ENCODE measurements at regions not wholly inside any gene's neighbourhood (a gene's known extent, or its start where the extent isn't known, plus 50 kb on each side); places are given as distances from the start of the nearest gene placed in this dataset.

DNA sequence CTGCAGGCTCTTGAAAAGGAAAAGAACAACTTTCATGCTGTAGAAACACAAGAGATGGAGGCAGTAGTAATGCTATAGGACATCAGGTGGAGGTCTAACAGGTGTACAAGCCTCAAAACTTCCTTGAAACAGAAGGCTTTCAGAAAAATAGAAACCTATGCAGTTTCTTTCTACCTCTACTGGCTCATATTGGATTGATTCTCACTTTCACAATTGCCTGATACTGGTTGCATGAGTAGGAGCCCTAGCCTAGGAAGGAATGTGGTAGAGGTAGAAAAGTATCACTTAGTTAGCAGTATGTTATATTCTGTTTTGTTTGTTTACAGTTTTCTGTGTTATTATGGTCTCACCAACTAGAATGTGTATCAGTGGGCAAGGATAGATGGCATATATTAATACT, 175.4 kb upstream of the GORAB start:
- Histone ChIP-seq H3K4me3 (ENCODE audit: low read length) (no peak overlapping the region), H3K27ac (ENCODE audit: low read length) (no peak overlapping the region), H3K36me3 (replicated peaks; ENCODE audit: low read depth, low read length) (no peaks in the 10 kb centered on the region), H3K27me3 (ENCODE audit: low read depth, low read length) (no peaks in the 10 kb centered on the region), H4K20me1 (ENCODE audit: insufficient read depth, low read length) (no peaks in the 10 kb centered on the region), H3K79me2 (ENCODE audit: low read length) (no peaks in the 10 kb centered on the region), H3K4me2 (ENCODE audit: low read length) (no peak overlapping the region), H2AFZ (ENCODE audit: low read depth, low read length) (no peak overlapping the region), H3K9ac (ENCODE audit: low read length) (no peak overlapping the region), H3K4me1 (ENCODE audit: low read length) (peaks cover 4% of the 10 kb centered on the region; the same call in 1 of the 2 replicates), H3K9me3 (ENCODE audit: insufficient read depth, low read length) (peaks cover 8% of the 10 kb centered on the region)
- TF ChIP-seq, protein P1, sequence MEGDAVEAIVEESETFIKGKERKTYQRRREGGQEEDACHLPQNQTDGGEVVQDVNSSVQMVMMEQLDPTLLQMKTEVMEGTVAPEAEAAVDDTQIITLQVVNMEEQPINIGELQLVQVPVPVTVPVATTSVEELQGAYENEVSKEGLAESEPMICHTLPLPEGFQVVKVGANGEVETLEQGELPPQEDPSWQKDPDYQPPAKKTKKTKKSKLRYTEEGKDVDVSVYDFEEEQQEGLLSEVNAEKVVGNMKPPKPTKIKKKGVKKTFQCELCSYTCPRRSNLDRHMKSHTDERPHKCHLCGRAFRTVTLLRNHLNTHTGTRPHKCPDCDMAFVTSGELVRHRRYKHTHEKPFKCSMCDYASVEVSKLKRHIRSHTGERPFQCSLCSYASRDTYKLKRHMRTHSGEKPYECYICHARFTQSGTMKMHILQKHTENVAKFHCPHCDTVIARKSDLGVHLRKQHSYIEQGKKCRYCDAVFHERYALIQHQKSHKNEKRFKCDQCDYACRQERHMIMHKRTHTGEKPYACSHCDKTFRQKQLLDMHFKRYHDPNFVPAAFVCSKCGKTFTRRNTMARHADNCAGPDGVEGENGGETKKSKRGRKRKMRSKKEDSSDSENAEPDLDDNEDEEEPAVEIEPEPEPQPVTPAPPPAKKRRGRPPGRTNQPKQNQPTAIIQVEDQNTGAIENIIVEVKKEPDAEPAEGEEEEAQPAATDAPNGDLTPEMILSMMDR (IDR thresholded peaks at IDR 0.05; ENCODE audit: low read depth, low read length) = no peak
- TF ChIP-seq EZH2phosphoT487 (IDR thresholded peaks at IDR 0.05; ENCODE audit: low read depth) = no peak

- no peaks in the 10 kb centered on the region for H3K27me3 ChIP-seq (ENCODE audit: low read depth, low read length)
- H3K9ac ChIP-seq (ENCODE audit: low read length) = no peak overlapping the region
- no peak overlapping the region for H3K4me2 ChIP-seq (ENCODE audit: low read length)
- H3K79me2 ChIP-seq (ENCODE audit: low read length) = no peaks in the 10 kb centered on the region
- no peak for TF ChIP-seq EZH2phosphoT487 (IDR thresholded peaks at IDR 0.05; ENCODE audit: low read depth)
- TF ChIP-seq, protein P1 (IDR thresholded peaks at IDR 0.05; ENCODE audit: low read depth, low read length) = no peak
- no peak overlapping the region for H3K4me3 ChIP-seq (ENCODE audit: low read length)
- H3K36me3 ChIP-seq (replicated peaks; ENCODE audit: low read depth, low read length) = no peaks in the 10 kb centered on the region
- no peak overlapping the region for H3K27ac ChIP-seq (ENCODE audit: low read length)
- H3K9me3 ChIP-seq (ENCODE audit: insufficient read depth, low read length) = peaks cover 8% of the 10 kb centered on the region
- peaks cover 4% of the 10 kb centered on the region; the same call in 1 of the 2 replicates for H3K4me1 ChIP-seq (ENCODE audit: low read length)
- no peak overlapping the region for H2AFZ ChIP-seq (ENCODE audit: low read depth, low read length)
- H4K20me1 ChIP-seq (ENCODE audit: insufficient read depth, low read length) = no peaks in the 10 kb centered on the region
Observed at GRCh38 chr1:170357750-170358149, 174.2 kb upstream of the GORAB start.

- Histone ChIP-seq H3K4me1 (ENCODE audit: low read length) (no peaks in the 10 kb centered on the region), H2AFZ (ENCODE audit: low read depth, low read length) (no peak overlapping the region), H3K27ac (ENCODE audit: low read length) (no peak overlapping the region), H3K9ac (ENCODE audit: low read length) (no peak overlapping the region), H3K4me2 (ENCODE audit: low read length) (no peak overlapping the region), H3K9me3 (ENCODE audit: insufficient read depth, low read length) (peaks cover 8% of the 10 kb centered on the region), H3K36me3 (replicated peaks; ENCODE audit: low read depth, low read length) (no peaks in the 10 kb centered on the region), H3K4me3 (ENCODE audit: low read length) (no peak overlapping the region), H4K20me1 (ENCODE audit: insufficient read depth, low read length) (no peaks in the 10 kb centered on the region), H3K79me2 (ENCODE audit: low read length) (no peaks in the 10 kb centered on the region), H3K27me3 (ENCODE audit: low read depth, low read length) (no peaks in the 10 kb centered on the region)
- TF ChIP-seq EZH2phosphoT487 (IDR thresholded peaks at IDR 0.05; ENCODE audit: low read depth) = no peak
- TF ChIP-seq, protein P1 (IDR thresholded peaks at IDR 0.05; ENCODE audit: low read depth, low read length) = no peak
Observed at GRCh38 chr1:170360601-170361000, 171.4 kb upstream of the GORAB start.

DNA sequence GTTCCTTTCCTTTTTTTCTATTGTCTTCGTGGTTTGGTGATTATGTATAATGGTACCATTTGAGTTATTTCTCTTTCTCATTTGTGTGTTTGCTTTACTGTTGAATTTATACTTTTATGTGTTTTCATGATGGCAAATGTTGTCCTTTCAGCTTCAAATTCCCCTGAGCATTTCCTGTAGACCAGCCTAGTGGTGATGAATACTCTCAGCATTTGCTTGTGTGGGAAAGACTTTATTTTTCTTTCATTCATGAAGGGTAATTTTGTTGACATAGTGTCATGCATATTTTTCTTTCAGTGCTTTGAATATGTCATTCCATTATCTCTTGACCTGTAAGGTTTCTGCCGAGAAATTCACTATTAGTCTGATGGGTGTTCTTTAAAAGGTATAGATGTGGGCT, 166.6 kb upstream of the GORAB start:
- H2AFZ ChIP-seq (ENCODE audit: low read depth, low read length) = no peak overlapping the region
- no peak overlapping the region for H3K4me3 ChIP-seq (ENCODE audit: low read length)
- no peaks in the 10 kb centered on the region for H3K27me3 ChIP-seq (ENCODE audit: low read depth, low read length)
- no peak for TF ChIP-seq EZH2phosphoT487 (IDR thresholded peaks at IDR 0.05; ENCODE audit: low read depth)
- TF ChIP-seq, protein P1 (IDR thresholded peaks at IDR 0.05; ENCODE audit: low read depth, low read length) = no peak
- no peak overlapping the region for H3K9ac ChIP-seq (ENCODE audit: low read length)
- no peak overlapping the region for H3K27ac ChIP-seq (ENCODE audit: low read length)
- no peak overlapping the region for H3K4me2 ChIP-seq (ENCODE audit: low read length)
- H3K4me1 ChIP-seq (ENCODE audit: low read length) = no peaks in the 10 kb centered on the region
- H4K20me1 ChIP-seq (ENCODE audit: insufficient read depth, low read length) = no peaks in the 10 kb centered on the region
- H3K36me3 ChIP-seq (replicated peaks; ENCODE audit: low read depth, low read length) = no peaks in the 10 kb centered on the region
- H3K79me2 ChIP-seq (ENCODE audit: low read length) = no peaks in the 10 kb centered on the region
- H3K9me3 ChIP-seq (ENCODE audit: insufficient read depth, low read length) = no peaks in the 10 kb centered on the region; the same call in 1 of the 2 replicates

Measured in OCI-LY3 (cell line).